GM12873 (cell line): ENCODE measurements at regions not wholly inside any gene's neighbourhood (a gene's known extent, or its start where the extent isn't known, plus 50 kb on each side); places are given as distances from the start of the nearest gene placed in this dataset.

ENCODE experiments used
- TF ChIP-seq, protein P1 (sequence below): IDR thresholded peaks from 2 replicates; pipeline ENCODE4 v1.5.1; 2012; ENCODE audit warnings: low read depth, mild to moderate bottlenecking, moderate library complexity, low read length, control low read depth; ENCODE audit not compliant: insufficient read depth; ENCODE audit errors: missing control alignments

DNA sequence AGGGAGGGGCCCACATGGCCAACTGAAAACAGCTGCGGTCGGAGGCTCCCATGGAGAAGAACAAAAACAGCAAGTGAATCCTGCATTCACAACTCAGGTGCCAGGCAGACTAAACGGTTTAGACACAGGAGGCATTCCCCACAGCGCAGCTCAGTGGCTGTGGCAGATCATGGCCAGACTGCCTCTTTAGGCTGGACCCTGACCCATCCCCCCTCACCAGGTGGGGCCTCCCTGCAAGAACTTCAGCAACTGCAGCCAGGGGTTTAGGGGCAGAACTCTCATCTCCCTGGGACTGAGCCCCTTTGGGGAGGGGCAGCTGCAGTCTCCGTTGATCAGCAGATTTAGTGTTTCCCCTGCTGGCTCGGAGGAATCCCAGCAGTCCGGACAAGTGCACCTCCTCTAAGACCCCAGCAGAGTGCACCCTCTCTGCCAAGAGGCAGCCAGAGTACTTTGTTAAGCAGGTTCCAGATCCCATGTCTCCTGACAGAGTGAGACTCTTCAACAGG lies 346.7 kb downstream of the SS18 start:
- TF ChIP-seq, protein P1, sequence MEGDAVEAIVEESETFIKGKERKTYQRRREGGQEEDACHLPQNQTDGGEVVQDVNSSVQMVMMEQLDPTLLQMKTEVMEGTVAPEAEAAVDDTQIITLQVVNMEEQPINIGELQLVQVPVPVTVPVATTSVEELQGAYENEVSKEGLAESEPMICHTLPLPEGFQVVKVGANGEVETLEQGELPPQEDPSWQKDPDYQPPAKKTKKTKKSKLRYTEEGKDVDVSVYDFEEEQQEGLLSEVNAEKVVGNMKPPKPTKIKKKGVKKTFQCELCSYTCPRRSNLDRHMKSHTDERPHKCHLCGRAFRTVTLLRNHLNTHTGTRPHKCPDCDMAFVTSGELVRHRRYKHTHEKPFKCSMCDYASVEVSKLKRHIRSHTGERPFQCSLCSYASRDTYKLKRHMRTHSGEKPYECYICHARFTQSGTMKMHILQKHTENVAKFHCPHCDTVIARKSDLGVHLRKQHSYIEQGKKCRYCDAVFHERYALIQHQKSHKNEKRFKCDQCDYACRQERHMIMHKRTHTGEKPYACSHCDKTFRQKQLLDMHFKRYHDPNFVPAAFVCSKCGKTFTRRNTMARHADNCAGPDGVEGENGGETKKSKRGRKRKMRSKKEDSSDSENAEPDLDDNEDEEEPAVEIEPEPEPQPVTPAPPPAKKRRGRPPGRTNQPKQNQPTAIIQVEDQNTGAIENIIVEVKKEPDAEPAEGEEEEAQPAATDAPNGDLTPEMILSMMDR: no peak

DNA sequence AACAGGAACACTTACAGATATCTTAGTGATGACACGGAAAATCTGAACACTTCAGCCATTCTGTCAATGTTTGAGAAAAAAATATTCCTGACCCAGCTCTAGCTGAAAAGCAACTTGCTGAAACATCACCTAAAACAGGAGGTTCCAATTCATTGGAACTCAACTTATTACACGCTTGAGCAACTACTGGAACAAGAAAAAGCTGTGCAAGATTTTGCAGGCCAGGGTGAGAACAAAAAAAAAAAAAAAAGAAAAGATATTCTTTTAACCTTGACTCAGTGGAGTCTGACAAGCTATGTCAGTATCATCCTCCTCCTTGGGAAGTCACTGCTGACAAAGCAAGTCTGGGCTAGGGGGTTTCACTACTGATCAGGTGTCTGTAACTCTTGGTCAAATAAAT lies 351.0 kb downstream of the SS18 start:
- TF ChIP-seq, protein P1: no peak

GRCh38 chr18:25737710-25738311 lies 352.6 kb downstream of the SS18 start:
- TF ChIP-seq, protein P1: no peak

DNA sequence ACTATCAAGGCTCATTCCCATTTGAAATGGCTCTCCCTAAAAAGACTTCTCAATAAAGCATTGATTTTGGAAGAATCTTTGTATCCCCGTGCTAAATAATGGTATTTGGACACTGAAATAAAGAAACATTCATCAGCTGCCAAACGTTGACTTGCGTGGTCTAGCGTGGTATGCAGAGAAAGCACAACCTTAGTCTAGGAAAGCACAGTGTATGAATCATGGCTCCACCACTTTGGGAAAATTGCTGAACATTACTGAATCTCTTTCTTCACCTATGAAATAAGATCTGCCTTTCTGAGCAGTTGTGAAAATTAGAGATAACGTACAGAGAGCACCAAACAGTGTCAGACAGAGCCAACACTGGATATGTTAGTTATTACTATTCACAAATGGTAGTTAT lies 353.9 kb downstream of the SS18 start:
- TF ChIP-seq, protein P1: no peak

- TF ChIP-seq, protein P1: no peak
These were observed 355.0 kb downstream of the SS18 start for GRCh38 chr18:25735459-25735858.

DNA sequence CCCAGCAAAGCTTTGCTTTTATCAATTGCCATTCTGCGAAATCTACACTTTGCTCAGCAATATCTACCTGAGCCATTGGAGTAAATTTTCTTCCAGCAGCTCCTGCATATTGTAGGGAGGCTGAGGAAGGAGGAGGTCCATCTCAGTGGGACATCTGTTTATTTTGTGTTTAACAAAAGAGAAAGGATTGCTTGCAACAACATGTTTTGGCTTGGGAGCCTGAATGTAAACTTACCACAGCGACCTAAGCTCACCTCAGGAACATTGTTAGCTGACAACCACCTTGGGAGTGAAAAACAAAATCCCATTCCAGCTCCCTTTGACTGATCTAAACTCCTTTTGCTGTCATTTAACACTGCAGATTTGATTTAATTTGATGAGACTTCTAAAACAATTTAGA lies 356.1 kb downstream of the SS18 start:
- TF ChIP-seq, protein P1: no peak

- TF ChIP-seq, protein P1: no peak
These were observed 357.6 kb downstream of the SS18 start for GRCh38 chr18:25732862-25733261.
